GM23338 (cell line): ENCODE measurements at regions not wholly inside any gene's neighbourhood (a gene's known extent, or its start where the extent isn't known, plus 50 kb on each side); places are given as distances from the start of the nearest gene placed in this dataset.

Experiments used
- ATAC-seq: fragments of 200-7000 bp; cut with Tn5 transposase; 3 replicates; pipeline ENCODE4 v1.9.1; 2020
- DNase-seq: peaks from one replicate; pipeline ENCODE4 v3.0.0-alpha.2; 2015; ENCODE audit warnings: low spot score
- H2AFZ ChIP-seq: fragments of 200-600 bp; sonication (generic); 2 replicates; pipeline ENCODE4 v1.8.0; 2016; ENCODE audit warnings: antibody characterized with exemption, mild to moderate bottlenecking, moderate library complexity
- H3F3A ChIP-seq: fragments of 200-600 bp; sonication (generic); replicated peaks from 2 replicates; pipeline ENCODE4 v1.8.0; 2017; ENCODE audit warnings: antibody characterized with exemption, mixed run types, low read depth
- H3K27ac ChIP-seq: fragments of 200-600 bp; sonication (generic); 2 replicates; pipeline ENCODE4 v1.6.1; 2016; ENCODE audit warnings: low read depth
- H3K27me3 ChIP-seq: fragments of 200-600 bp; sonication (generic); 2 replicates; pipeline ENCODE4 v1.8.0; 2016; ENCODE audit warnings: mild to moderate bottlenecking, mixed run types, moderate library complexity; ENCODE audit not compliant: insufficient read depth
- H3K36me3 ChIP-seq: fragments of 200-600 bp; sonication (generic); 2 replicates; pipeline ENCODE4 v1.8.0; 2016; ENCODE audit warnings: mild to moderate bottlenecking; ENCODE audit not compliant: insufficient read depth
- H3K4me1 ChIP-seq: fragments of 200-600 bp; sonication (generic); 2 replicates; pipeline ENCODE4 v1.8.0; 2016; ENCODE audit warnings: mild to moderate bottlenecking, moderate library complexity; ENCODE audit not compliant: insufficient read depth
- H3K4me2 ChIP-seq: fragments of 200-600 bp; sonication (generic); 2 replicates; pipeline ENCODE4 v1.7.1; 2017; ENCODE audit warnings: mixed run types
- H3K4me3 ChIP-seq: fragments of 200-600 bp; sonication (generic); 2 replicates; pipeline ENCODE4 v1.6.1; 2016; ENCODE audit warnings: mixed run types
- H3K79me2 ChIP-seq: fragments of 200-600 bp; sonication (generic); replicated peaks from 2 replicates; pipeline ENCODE4 v1.8.0; 2017; ENCODE audit warnings: mild to moderate bottlenecking; ENCODE audit not compliant: insufficient read depth
- H3K9me2 ChIP-seq: fragments of 200-600 bp; sonication (generic); 2 replicates; pipeline ENCODE4 v1.8.0; 2017; ENCODE audit not compliant: insufficient read depth
- H4K20me1 ChIP-seq: fragments of 200-600 bp; sonication (generic); replicated peaks from 2 replicates; pipeline ENCODE4 v1.8.0; 2017; ENCODE audit warnings: mild to moderate bottlenecking; ENCODE audit not compliant: insufficient read depth
- H3K27ac Mint-ChIP-seq: 2 replicates; pipeline ENCODE4 v1.8.0; 2020; ENCODE audit warnings: inconsistent platforms, mild to moderate bottlenecking, moderate library complexity, mixed read lengths
- H3K27me3 Mint-ChIP-seq: 3 replicates; pipeline ENCODE4 v1.8.0; 2022; ENCODE audit warnings: low read depth, mild to moderate bottlenecking, moderate library complexity, mixed read lengths, inconsistent platforms; ENCODE audit not compliant: insufficient read depth, poor library complexity
- H3K36me3 Mint-ChIP-seq: 3 replicates; pipeline ENCODE4 v1.8.0; 2021; ENCODE audit warnings: low read depth, mild to moderate bottlenecking, inconsistent platforms, moderate library complexity, mixed read lengths
- H3K4me1 Mint-ChIP-seq: 3 replicates; pipeline ENCODE4 v1.8.0; 2020; ENCODE audit warnings: mild to moderate bottlenecking, inconsistent platforms, mixed read lengths
- H3K4me3 Mint-ChIP-seq: 3 replicates; pipeline ENCODE4 v1.8.0; 2021; ENCODE audit warnings: moderate library complexity, mild to moderate bottlenecking, inconsistent platforms, mixed read lengths
- H3K9me3 Mint-ChIP-seq: 3 replicates; pipeline ENCODE4 v1.8.0; 2020; ENCODE audit warnings: moderate library complexity, mild to moderate bottlenecking, inconsistent platforms, mixed read lengths
- CREB1 ChIP-seq: fragments of 250-450 bp; sonication (Bioruptor Pico); IDR thresholded peaks from 2 replicates; pipeline ENCODE4 v1.5.0; 2020; ENCODE audit warnings: low read depth, mild to moderate bottlenecking, moderate library complexity
- ETS1 ChIP-seq: IDR thresholded peaks from 2 replicates; pipeline ENCODE4 v1.6.1; 2016; ENCODE audit warnings: antibody characterized with exemption
- EZH2 ChIP-seq: fragments of 200-600 bp; sonication (generic); IDR thresholded peaks from one replicate; pipeline ENCODE4 v1.8.0; 2017; ENCODE audit warnings: antibody characterized with exemption, mild to moderate bottlenecking, low read depth; ENCODE audit not compliant: unreplicated experiment
- EZH2phosphoT487 ChIP-seq: fragments of 200-600 bp; sonication (generic); IDR thresholded peaks from one replicate; pipeline ENCODE4 v1.8.1; 2018; ENCODE audit warnings: antibody characterized with exemption; ENCODE audit not compliant: unreplicated experiment
- JUNB ChIP-seq: IDR thresholded peaks from one replicate; pipeline ENCODE4 v1.6.1; 2016; ENCODE audit warnings: antibody characterized with exemption; ENCODE audit not compliant: unreplicated experiment
- NANOG ChIP-seq: IDR thresholded peaks from 2 replicates; pipeline ENCODE4 v1.6.1; 2016; ENCODE audit warnings: antibody characterized with exemption, borderline replicate concordance
- POLR2AphosphoS5 ChIP-seq: IDR thresholded peaks from 2 replicates; pipeline ENCODE4 v1.6.1; 2016; ENCODE audit warnings: antibody characterized with exemption, low read depth
- REST ChIP-seq: IDR thresholded peaks from one replicate; pipeline ENCODE4 v1.6.1; 2018; ENCODE audit warnings: antibody characterized with exemption; ENCODE audit not compliant: unreplicated experiment
- STAT1 ChIP-seq: IDR thresholded peaks from one replicate; pipeline ENCODE4 v1.6.1; 2016; ENCODE audit warnings: antibody characterized with exemption; ENCODE audit not compliant: unreplicated experiment
- ZNF114 ChIP-seq: fragments of 250-450 bp; sonication (Bioruptor Pico); IDR thresholded peaks from 2 replicates; pipeline ENCODE4 v1.5.0; 2020; ENCODE audit warnings: mild to moderate bottlenecking, moderate library complexity
- ZNF331 ChIP-seq: fragments of 250-450 bp; sonication (Bioruptor Pico); IDR thresholded peaks from 2 replicates; pipeline ENCODE4 v1.5.0; 2020; ENCODE audit warnings: low read depth, mild to moderate bottlenecking, moderate library complexity
- ZNF462 ChIP-seq: fragments of 250-450 bp; sonication (Bioruptor Pico); IDR thresholded peaks from 2 replicates; pipeline ENCODE4 v1.5.0; 2020; ENCODE audit warnings: mild to moderate bottlenecking, moderate library complexity
- TF ChIP-seq, protein P1 (sequence below), 2 experiments: fragments of 200-600 bp in 1 of 2; sonication (generic) in 1 of 2; conservative IDR thresholded peaks; 2 replicates each; pipeline versions ENCODE4 v1.5.1 to v1.6.1; 2016 to 2017; ENCODE audit warnings: antibody characterized with exemption in 2 of 2, low read depth in 2 of 2, mild to moderate bottlenecking in 2 of 2, moderate library complexity in 1 of 2

GRCh38 chr16:87033021-87033471, 284.1 kb downstream of the C16orf95 start:
- DNase-seq (no peak), ATAC-seq (no peak)
- no peaks in the 10 kb centered on the region for H4K20me1 ChIP-seq
- TF ChIP-seq STAT1: no peak
- no peak for TF ChIP-seq ZNF114 (CRISPR knock-in tag)
- TF ChIP-seq ETS1: no peak
- no peak for TF ChIP-seq NANOG
- TF ChIP-seq EZH2phosphoT487: no peak
- no peak for TF ChIP-seq CREB1
- no peak for TF ChIP-seq REST
- TF ChIP-seq JUNB: no peak
- TF ChIP-seq ZNF462: no peak
- TF ChIP-seq, protein P1, sequence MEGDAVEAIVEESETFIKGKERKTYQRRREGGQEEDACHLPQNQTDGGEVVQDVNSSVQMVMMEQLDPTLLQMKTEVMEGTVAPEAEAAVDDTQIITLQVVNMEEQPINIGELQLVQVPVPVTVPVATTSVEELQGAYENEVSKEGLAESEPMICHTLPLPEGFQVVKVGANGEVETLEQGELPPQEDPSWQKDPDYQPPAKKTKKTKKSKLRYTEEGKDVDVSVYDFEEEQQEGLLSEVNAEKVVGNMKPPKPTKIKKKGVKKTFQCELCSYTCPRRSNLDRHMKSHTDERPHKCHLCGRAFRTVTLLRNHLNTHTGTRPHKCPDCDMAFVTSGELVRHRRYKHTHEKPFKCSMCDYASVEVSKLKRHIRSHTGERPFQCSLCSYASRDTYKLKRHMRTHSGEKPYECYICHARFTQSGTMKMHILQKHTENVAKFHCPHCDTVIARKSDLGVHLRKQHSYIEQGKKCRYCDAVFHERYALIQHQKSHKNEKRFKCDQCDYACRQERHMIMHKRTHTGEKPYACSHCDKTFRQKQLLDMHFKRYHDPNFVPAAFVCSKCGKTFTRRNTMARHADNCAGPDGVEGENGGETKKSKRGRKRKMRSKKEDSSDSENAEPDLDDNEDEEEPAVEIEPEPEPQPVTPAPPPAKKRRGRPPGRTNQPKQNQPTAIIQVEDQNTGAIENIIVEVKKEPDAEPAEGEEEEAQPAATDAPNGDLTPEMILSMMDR (conservative IDR thresholded peaks at IDR 0.05; ENCODE audit: low read depth in 2 of 2): no peak
- TF ChIP-seq EZH2: no peak
- no peak for TF ChIP-seq ZNF331 (CRISPR knock-in tag)
- TF ChIP-seq POLR2AphosphoS5: no peak
- Mint-ChIP-seq H3K4me1 (no peaks in the 10 kb centered on the region; the same call in 1 of the 3 replicates), H3K27me3 (peaks cover 4% of the 10 kb centered on the region), H3K27ac (no peak overlapping the region), H3K9me3 (no peaks in the 10 kb centered on the region; the same call in 1 of the 3 replicates), H3K4me3 (no peak overlapping the region), H3K36me3 (no peaks in the 10 kb centered on the region)
- 0 out of 2 replicates have a peak, but pooled peaks cover 4% of the 10 kb centered on the region for H3K9me2 ChIP-seq
- no peaks in the 10 kb centered on the region for H3K36me3 ChIP-seq
- no peak overlapping the region for H3K27ac ChIP-seq
- no peaks in the 10 kb centered on the region for H3K27me3 ChIP-seq
- H3K79me2 ChIP-seq: no peaks in the 10 kb centered on the region
- no peak overlapping the region for H3K4me2 ChIP-seq
- H3K4me3 ChIP-seq: no peak overlapping the region
- no peak overlapping the region for H2AFZ ChIP-seq
- no peaks in the 10 kb centered on the region for H3K4me1 ChIP-seq
- H3F3A ChIP-seq: no peaks in the 10 kb centered on the region
